DOHH2 (cell line): ENCODE measurements at regions not wholly inside any gene's neighbourhood (a gene's known extent, or its start where the extent isn't known, plus 50 kb on each side); places are given as distances from the start of the nearest gene placed in this dataset.

ENCODE experiments used
- H3F3A ChIP-seq: fragments of 200-600 bp; sonication (generic), shearing (Covaris generic); 2 replicates; pipeline ENCODE4 v1.6.0; 2016; ENCODE audit warnings: antibody characterized with exemption, mild to moderate bottlenecking; ENCODE audit not compliant: control insufficient read depth, insufficient read depth
- H3K27ac ChIP-seq: fragments of 200-600 bp; sonication (generic); 2 replicates; pipeline ENCODE4 v1.5.1; 2014; ENCODE audit warnings: low read depth, mild to moderate bottlenecking, low read length, moderate library complexity
- H3K27me3 ChIP-seq: fragments of 200-600 bp; sonication (generic); 2 replicates; pipeline ENCODE4 v1.6.1; 2014; ENCODE audit warnings: mild to moderate bottlenecking, low read length, mixed read lengths; ENCODE audit not compliant: control insufficient read depth
- H3K36me3 ChIP-seq: fragments of 200-600 bp; sonication (generic); 2 replicates; pipeline ENCODE4 v1.6.1; 2014; ENCODE audit warnings: mild to moderate bottlenecking, low read length, moderate library complexity, mixed read lengths; ENCODE audit not compliant: control insufficient read depth
- H3K4me1 ChIP-seq: fragments of 200-600 bp; sonication (generic); 2 replicates; pipeline ENCODE4 v1.6.1; 2014; ENCODE audit warnings: mild to moderate bottlenecking, low read length, mixed read lengths; ENCODE audit not compliant: control insufficient read depth
- H3K4me2 ChIP-seq: fragments of 200-600 bp; sonication (generic); 2 replicates; pipeline ENCODE4 v1.6.0; 2014; ENCODE audit warnings: mild to moderate bottlenecking, low read length, moderate library complexity
- H3K4me3 ChIP-seq: fragments of 200-600 bp; sonication (generic); 2 replicates; pipeline ENCODE4 v1.5.1; 2014; ENCODE audit warnings: mild to moderate bottlenecking, low read length, mixed read lengths
- H3K79me2 ChIP-seq: fragments of 200-600 bp; sonication (generic); 2 replicates; pipeline ENCODE4 v1.6.1; 2014; ENCODE audit warnings: mild to moderate bottlenecking, low read length, mixed read lengths; ENCODE audit not compliant: control insufficient read depth
- H3K9me2 ChIP-seq: fragments of 200-600 bp; sonication (generic); replicated peaks from 2 replicates; pipeline ENCODE4 v1.6.1; 2014; ENCODE audit warnings: mild to moderate bottlenecking, low read length, mixed read lengths; ENCODE audit not compliant: control insufficient read depth
- H3K9me3 ChIP-seq: fragments of 200-600 bp; sonication (generic); 2 replicates; pipeline ENCODE4 v1.6.1; 2014; ENCODE audit warnings: antibody characterized with exemption, low read length, mixed read lengths; ENCODE audit not compliant: control insufficient read depth, insufficient read depth
- H4K20me1 ChIP-seq: fragments of 200-600 bp; sonication (generic); 2 replicates; pipeline ENCODE4 v1.6.0; 2014; ENCODE audit warnings: low read depth, mild to moderate bottlenecking, antibody characterized with exemption, low read length, moderate library complexity; ENCODE audit not compliant: control insufficient read depth, insufficient read depth
- CTCF ChIP-seq: fragments of 200-600 bp; sonication (generic); IDR thresholded peaks from one replicate; pipeline ENCODE4 v1.5.1; 2014; ENCODE audit warnings: antibody characterized with exemption, mild to moderate bottlenecking, low read depth, low read length; ENCODE audit not compliant: poor library complexity, severe bottlenecking
- EZH2phosphoT487 ChIP-seq: fragments of 200-600 bp; sonication (generic); IDR thresholded peaks from 2 replicates; pipeline ENCODE4 v1.6.1; 2017; ENCODE audit warnings: borderline replicate concordance, mild to moderate bottlenecking, antibody characterized with exemption, low read length, moderate library complexity, mixed read lengths

- Histone ChIP-seq H3K27ac (no peak overlapping the region), H3K4me2 (peak overlapping the region; percentile 33)
Observed at GRCh38 chrX:50536955-50537354, 66.3 kb upstream of the DGKK start.

More at GRCh38 chrX:50536955-50537354, 66.3 kb upstream of the DGKK start:
- H3K79me2 ChIP-seq = no peaks in the 10 kb centered on the region
- H3K36me3 ChIP-seq = no peaks in the 10 kb centered on the region
- H3K4me1 ChIP-seq = peaks cover 15% of the 10 kb centered on the region
- no peaks in the 10 kb centered on the region for H3F3A ChIP-seq
- no peaks in the 10 kb centered on the region for H3K9me3 ChIP-seq
- H3K9me2 ChIP-seq = no peaks in the 10 kb centered on the region
- no peak for TF ChIP-seq CTCF
- no peak for TF ChIP-seq EZH2phosphoT487
- H3K4me3 ChIP-seq = no peak overlapping the region
- H3K27me3 ChIP-seq = no peaks in the 10 kb centered on the region
- H4K20me1 ChIP-seq = no peaks in the 10 kb centered on the region
